Ecto neural progenitor cell (in vitro differentiated cells): ENCODE measurements at regions not wholly inside any gene's neighbourhood (a gene's known extent, or its start where the extent isn't known, plus 50 kb on each side); places are given as distances from the start of the nearest gene placed in this dataset.
A peak's percentile ranks its signal among the peaks of the same experiment; 100 is the strongest.

Experiments used
- DNase-seq: peaks from one replicate; pipeline ENCODE4 v3.0.0-alpha.2; 2018; ENCODE audit warnings: low spot score

DNA sequence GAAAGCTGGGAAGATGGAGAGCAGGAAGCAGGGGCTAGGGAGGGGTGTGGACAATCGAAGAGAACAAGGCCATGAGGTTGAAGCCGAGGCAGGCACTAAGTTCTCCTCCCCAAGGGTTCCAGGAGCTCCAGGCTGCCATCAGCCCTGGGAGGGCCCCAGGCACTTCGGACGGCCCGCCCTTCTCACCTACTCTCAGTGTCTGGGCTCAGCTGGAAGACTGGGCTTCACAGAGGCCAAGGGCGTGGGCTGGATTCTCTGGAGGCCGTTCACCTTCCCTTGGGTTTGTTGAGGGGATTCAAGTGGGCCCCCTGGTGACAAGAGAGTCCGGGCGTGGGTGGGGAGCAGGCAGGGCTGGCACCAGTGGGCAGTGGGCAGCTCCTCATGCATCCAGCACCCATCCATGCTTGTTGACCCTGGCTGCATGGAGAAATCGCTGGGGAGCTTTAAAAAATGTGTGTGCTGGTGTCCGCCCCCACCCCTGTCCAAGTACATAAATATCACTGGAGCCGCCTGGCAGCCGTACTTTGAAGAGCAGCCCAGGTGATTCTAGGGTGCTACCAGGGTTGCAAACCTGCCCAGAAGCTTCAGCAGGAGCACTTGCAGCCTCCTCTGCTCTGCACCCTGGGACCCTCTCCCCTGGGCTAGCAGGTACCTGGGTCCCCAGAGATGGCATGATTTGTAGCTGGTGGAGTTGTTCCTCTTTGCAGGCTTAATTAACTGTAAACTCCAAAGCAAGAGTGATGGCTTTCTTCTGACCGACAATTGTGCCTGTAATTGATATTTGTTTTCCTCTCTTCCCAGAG, 74.3 kb downstream of the RTL6 start:
- peak; percentile 41 for DNase-seq

DNA sequence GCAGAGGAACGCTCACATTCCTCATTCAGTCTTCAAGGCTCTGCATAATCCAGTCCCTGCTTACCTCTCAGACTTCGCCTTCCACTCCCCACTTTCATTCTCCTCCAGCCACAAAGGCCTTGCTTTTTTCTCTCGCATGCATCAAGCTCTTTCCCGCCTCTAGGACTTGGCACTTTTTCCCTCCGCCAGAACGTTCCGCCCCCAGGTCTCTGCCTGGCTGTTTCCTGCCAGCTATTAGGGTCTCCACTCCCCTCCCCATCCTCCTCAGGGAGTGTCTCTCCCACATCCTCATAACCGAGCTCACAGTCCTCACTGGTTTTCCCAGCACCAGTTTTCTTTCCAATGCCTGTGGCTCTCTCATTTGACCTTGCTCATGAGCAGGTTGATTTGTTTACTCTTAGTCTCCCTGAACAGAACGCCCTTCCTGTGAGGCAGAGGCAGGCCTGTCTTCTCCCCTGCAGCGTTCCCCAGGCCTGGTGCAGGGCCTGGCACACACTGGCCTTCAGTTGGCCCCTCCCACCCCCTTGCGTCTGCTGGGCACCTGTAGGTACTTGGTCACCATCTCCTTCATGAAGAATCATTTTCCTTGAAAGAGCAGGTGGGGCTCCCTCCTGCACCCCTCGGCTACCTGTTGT, 75.2 kb downstream of the RTL6 start:
- peak; percentile 38 for DNase-seq

DNA sequence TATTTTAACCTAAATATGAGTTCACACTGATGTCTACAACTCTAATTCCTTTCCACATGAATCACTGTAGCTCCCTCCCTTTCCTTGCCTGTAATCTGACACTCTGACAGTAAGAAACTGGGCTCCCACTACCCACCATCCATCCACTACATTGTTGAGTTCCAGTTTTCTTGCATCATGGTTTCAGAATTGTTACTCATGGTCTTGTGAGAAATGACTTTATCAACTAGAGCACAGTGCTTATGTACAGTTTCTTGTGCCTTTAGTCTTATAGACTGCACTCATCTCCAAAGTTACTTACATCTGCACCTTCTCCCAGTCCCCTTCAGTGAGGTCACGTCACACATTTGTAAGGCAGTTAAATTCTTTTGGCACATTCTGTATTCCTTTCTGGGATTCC, 78.6 kb downstream of the RTL6 start:
- DNase-seq = no peak

DNA sequence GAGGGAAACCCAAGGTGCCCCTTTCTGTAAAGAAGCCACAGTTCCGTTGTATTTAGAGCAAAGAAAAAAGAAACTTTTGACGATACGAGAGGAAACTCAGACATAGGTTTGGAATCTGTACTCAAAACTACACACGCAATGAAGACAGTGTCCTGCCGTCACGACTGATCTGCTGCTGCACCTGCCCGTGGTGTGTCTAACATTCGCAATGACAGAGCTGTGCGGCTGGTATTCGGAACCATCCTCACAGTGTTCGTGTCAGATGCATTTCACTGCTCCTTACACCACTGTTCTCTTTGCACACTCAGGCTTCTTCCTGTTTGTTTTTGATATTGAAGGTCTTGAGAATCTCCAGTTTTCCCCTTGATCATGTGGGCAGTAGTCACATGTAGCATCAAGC, 84.8 kb downstream of the RTL6 start:
- DNase-seq = peak; percentile 23

DNA sequence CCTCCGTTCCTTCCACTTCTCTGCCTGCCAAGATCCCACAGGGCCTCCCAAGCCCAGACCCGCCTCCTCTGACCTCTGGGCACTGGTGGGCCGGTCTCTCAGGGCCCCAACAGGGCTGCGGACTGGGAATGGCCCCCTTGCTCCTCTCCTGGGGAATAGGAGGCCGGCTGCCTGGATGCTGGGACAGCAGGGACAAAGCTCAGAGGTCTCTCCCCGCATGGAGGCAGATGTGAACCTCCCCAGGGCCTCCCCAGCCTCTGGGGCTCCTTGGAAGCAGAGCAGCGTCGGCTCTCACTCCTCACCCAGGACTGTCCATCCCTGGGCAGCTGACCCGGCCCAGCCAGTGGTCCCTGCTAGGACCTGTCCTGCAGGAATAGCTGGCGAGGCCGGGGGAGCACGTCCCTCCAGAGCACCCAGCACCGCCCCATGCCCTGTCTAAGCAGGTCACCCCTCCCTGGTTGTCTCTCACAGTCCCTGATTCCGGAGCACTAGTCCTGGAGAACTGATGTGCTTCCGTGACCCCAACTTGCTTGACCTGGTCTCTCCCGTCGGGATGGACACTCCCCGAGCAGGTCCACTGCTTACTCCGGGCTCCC, 85.8 kb downstream of the RTL6 start:
- peak; percentile 63 for DNase-seq

DNA sequence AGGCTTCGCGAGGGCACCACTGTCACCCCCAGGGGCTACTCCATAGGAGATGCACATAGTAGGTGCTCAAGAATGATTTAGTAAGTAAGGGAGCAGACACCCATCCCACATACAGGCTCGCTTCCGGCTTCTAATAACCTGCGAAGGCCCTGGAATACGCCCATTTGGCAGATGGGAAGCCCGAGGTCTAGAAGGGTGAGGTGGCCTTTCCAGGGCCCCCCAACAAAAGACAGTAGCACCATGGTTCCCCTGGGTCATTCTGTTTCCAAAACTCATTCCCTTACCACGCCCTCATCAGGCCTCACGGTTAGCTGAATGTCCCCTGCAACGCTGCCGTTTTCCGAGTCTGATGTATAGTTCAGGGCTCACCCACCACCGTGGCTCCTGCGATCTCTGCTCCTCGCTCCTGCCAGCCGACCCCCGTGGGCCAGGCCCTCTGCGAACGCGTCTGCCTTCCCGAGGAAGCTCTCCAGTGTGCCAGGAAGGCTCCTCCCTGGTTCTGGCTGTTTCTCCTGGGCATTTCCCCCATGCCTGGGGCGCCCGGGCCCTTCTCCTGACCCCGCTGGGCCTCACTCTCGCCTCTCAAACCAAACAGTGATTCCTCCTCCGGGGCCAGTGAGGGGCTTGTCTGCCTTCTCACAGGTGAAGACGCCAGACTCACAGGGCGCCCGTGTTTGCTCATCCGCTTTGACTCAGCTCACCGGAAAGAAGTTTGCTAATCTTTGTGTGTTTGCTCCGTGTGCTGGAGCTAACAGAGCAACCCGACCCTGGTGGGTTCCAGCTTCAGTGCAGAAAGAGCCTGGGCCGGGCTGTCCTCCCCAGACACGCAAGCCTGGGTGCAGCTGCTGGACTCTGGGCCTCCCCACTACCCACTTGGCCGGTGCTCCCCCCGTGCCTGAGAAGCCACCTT, 86.6 kb downstream of the RTL6 start:
- DNase-seq = no peak

DNA sequence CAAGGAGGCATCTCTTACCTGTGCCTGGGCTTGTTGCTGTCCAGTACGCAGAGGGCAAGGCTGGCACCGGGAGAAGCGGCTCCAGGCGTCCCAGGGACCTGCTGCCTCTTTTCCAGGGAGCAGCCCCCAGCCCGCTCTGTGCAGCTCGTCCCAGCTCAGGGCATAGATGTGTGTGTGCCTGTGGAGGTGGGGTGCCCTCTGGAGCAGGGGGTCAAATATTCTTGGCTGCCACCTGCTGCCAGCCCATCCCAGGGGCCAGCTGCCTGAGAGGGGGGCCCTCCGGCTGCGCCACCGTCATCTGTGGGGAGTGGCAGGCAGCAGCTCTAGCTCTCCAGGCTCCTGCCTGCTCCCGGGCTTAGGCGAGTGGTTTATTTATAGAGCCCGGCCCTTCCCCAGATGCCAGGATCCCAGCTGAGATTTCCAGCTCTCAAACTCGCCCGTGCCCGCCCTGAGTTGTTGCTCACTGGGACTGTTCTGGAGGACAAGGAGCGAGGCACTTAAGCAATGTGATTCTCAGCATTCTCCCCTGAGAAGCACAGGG, 87.5 kb downstream of the RTL6 start:
- peak; percentile 45 for DNase-seq

DNA sequence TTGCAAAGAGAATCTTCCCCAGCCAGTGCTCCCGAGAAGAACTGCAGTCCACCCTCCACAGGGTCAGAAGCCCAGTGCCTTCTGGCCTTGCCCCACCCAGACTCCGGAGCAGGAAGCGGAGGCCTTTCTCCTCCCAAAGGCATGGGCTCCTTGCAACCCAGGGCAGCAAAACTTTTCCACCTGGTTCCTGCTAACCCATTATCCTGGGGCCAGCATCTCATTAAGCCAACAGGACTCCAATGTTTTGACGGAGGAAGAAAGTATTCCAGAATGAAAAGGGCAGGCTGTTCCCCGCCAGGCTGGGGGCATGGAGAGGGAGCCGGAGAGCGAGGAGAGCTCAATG, 88.1 kb downstream of the RTL6 start:
- DNase-seq = no peak

DNA sequence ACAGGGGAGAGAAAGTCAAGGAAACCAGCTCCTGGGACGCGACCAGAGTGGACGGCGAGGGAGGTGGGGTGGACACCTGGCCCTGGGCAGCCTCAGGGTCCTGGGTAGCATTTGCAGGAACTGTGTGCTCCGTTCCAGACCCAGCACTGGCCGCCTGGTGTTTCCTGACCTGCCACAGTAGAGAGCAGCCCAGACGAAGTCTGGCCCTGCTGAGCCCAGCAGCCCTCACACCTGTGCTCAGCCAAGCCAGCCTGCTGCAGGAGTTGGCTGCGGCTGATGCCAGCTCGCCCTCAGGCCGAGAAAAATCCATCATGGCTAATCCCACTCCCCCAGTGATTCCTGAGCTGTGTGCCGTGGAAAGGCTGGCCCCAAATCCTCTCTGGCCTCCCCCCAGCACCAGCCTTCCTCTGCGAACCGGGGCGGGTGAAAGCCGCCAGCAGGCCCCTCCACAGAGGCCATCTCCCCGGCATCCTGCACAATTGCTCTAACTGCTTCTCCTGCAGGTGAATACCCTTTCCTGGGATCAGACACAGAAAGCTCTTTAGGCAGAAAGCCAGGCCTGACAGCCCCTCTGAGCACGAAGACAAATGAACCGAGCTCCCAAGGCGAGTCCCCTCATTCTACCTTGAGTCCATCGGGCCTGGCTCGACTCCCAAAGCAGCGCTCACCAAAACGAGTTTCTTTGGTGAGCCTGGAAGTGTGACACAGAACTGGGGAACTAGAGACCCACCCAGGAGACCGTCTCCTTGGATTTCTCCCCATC, 88.6 kb downstream of the RTL6 start:
- no peak for DNase-seq

DNA sequence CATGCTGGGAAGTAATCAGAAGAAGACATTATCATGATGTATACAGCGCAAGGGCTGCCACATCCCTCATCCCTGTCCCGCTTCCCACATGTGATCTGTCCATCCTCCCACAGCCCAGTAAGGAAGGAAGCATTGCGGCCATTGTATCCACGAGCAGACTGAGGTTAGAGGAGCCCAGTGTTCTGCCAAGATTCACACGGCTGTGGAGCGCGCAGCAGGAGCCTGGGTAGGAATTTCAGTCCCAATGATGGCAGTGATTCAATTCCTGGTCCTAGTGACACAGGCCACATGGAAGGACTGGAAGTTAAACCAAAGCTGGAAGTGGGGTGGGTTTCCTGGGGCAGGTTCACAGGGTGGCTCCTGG, 89.2 kb downstream of the RTL6 start:
- no peak for DNase-seq

DNA sequence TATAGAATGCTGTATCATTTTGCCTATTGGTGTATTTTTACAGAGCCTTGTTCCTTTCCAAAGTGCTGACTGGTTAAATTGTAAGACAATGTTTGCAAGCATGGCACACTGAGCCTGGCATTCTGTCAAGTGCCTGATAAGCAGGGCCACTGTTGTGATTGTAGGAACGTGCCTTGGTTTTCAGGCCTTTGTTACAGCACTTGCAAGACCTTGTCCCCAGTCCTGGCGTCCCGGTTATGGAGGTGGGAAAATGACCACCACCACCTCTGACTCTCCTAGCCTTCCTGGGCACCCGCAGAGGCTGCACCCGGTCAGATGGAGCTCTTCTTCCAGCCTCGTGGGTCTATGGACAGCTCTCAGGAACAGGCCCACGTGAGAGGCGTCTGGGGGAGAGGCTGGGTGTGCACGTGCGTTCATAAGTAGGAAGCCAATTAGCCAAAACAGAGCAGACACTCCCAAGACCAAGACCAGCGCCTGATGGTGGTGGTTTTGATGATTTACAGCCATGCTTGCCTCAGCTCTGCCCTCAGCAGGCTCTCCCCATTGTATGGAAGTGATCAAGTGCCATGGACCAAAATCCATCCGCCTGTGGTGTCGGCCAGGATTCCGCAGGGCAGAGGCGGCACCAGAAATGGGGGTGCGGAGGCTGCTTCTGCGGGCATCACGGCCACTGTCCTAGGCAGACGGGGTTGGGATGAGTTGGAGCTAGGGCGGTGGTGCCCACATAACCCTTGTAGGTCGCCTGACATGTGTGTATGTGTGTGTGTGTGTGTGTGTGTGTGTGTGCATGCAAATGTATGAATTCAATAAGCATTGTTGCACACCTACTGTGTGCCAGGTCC, 89.8 kb downstream of the RTL6 start:
- no peak for DNase-seq

DNA sequence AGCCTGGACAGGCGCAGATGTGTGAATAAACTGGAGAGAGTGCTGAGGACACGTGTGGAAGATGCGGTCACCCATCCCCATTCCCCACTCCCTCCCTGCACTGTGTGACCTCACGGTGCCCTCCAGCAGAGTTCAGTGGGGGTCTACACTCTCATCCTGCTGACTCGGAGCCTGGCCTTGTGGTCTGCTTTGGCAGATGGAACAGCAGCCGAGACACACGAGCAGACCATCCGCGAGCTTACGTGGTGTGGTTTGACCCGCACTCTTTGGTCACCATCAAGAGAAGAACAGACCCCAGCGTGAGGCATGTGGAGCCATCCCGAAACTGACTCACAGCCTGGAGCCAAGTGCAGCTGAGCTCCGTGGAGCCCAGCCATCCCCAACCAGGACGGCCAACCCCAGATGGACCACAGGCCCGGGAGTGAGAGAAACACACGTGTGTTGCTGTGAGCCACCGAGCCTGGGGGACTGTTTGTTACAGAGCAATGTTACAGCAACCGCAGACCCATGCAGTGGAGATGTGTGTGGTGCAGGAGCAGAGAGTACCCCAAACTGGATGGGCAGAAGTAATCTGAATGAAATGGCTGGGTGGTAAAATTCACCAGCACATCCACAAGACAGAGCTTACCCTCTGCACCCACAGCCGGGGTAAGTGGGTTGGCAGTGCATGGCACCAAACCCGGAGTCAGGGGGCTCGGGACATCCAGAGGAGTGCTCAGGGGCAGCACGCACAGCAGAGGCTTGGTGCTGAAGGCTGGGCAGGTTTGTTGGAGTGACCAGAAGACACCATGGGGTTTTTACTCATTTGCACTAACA, 90.7 kb downstream of the RTL6 start:
- DNase-seq = no peak

DNA sequence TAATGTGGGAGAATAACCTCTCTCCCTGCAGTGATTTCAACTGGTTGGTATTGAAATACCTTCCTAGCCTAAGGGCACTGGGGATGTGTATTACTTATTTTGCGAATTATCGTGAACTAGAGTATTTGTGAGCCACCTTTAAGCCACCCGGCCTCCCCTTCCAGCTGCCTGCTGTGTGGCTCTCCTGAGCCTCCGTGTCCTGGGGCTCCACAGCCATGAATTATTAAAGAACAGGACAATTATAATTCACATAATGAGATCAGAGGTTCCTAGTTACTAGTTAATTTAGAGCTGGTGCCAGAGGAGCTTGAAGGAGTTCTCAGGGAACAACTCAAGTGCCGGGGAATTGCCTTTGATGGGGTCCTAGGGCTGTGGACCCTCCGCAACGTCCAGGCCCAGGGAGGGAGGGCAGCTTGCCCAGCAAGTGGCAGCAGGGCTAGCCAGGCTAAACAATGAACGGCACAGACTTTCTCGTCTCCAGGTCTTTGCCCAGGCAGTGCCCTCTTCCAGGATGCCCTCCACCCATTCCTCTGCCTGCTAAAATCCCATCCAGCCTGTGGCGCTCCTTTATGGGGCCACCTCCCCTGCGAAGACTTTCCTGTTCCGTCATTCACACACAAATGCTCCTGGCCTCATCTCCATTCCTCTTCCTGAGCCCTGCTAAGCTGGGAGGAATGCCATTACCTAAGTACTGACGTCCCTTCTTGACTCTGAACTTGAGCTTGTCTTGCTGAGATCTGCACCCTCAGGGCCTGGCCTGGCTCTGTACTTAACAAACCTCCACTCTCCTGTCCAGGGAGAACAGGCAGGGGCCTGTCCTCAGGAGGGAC, 91.5 kb downstream of the RTL6 start:
- no peak for DNase-seq

DNA sequence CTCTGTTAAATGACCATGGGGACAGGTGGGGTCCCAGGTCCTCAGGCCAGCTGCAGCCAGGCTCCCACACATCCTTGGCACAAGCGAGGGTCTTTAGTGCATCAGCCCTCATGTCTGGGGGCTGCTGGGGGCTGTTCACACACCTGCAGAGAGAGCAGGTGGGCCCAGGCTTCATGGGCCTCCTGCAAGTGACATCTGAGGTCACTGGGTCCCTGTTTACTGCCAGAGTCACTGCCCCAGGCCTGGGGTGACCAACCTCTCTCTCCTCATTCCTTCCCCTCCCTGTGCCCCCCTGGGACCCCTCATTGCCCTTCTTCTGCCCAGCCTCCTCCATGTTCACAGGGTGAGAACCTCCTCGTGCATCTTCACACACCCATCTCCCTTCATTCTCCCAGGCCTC, 92.4 kb downstream of the RTL6 start:
- DNase-seq = no peak

DNA sequence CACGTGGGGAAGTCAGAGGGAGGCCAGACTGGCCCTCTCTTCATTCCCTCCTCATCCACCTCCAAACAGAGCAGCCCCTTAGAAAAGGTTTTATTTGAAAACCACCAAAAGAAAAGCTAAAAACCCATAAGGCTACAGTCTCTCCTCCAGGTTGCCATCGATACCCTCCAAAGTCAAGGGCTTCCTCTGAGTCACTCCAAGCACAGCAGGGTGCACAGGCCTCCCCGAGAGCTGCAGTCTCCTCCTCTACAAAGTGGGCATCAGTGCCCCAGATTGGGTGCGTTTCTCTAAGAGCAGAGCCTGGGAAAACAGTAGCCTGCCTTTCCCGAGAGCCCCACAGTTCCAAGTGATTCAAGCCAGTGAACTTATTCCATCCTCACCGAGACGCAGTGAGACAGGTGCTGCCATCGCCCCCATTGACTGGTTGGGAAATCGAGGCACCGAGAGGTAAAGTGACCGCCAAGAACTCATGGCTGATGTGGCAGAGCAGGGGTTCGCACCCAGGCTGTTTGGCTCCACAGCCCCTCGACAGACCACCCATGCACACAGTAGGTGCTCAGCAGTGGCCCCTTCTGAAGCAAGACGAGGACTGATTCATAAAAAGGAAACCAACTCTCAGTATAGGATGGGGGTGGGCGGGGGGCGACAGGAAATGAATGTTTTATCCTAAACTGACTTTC, 91.7 kb upstream of the SHISAL1 start:
- DNase-seq = no peak

DNA sequence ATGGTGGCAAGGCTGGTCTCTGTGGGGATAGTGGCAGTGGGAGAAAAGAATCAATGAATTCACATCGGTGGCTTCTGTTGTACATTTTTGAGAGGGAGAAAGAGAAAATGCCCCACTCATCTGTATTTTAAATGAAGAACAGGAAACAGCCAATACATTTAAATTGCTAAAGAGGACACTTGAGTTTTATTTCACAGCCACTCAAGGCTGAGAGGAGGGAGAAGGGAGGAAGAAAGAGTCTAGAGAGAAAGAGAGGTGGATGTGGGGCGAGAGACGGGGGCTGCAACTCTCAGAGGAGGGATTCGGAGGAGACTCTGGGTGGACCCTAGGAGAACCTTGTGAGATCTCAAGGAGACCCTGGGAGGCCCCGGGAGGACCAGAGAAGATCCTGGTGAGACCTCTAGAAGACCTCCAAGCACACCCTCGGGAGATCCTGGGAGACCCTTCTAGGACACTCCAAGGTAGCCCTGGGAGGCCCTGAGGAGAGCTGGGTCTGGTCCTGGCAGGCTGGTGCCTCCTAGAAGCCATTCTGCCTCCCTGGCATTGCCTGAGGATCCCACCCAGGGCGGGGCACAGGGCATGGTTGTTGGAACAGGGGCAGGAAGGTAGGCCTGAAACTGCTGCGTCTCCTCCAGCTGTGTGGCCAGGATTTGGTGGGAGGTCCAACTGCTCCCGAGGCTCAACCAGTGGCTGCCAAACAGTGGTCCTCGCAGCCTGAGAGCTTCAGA, 91.0 kb upstream of the SHISAL1 start:
- peak; percentile 27 for DNase-seq

DNA sequence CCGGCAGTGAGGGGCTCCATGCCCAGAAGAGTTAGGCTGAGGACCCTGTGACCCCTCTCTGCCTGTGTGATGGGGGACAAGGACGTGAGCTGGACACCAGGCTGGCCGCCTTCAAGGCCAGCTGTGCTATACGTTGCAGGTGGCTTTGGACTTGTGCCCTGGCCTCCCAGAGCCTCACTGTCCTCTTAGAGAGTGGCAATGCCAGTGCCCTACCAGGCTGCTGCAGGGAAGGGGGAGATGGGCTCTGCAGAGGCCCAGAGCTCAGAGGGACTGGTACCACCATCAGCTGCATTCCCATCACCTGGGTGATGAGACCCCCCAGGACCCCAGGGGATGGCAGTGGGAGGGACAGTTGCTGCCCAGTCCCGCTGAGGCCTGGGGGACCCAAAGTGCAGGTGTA, 90.4 kb upstream of the SHISAL1 start:
- DNase-seq = peak; percentile 30
